GM12874 (cell line): ENCODE measurements at regions not wholly inside any gene's neighbourhood (a gene's known extent, or its start where the extent isn't known, plus 50 kb on each side); places are given as distances from the start of the nearest gene placed in this dataset.

Experiments
- CTCF ChIP-seq: IDR thresholded peaks from 2 replicates; pipeline ENCODE4 v1.5.1; 2011; ENCODE audit warnings: low read depth, mild to moderate bottlenecking, control low read depth, low read length, moderate library complexity; ENCODE audit not compliant: insufficient read depth

GRCh38 chr2:163990101-163990500, 254.3 kb upstream of the FIGN start:
- TF ChIP-seq CTCF: no peak

GRCh38 chr2:163987175-163987940, 251.6 kb upstream of the FIGN start:
- no peak for TF ChIP-seq CTCF

GRCh38 chr2:163984986-163985385, 249.2 kb upstream of the FIGN start:
- TF ChIP-seq CTCF: no peak

GRCh38 chr2:163983911-163984310, 248.1 kb upstream of the FIGN start:
- TF ChIP-seq CTCF: no peak

GRCh38 chr2:163982938-163983337, 247.1 kb upstream of the FIGN start:
- no peak for TF ChIP-seq CTCF

- TF ChIP-seq CTCF: no peak
These were observed 239.0 kb upstream of the FIGN start for GRCh38 chr2:163974766-163975165.

GRCh38 chr2:163970058-163970813, 234.4 kb upstream of the FIGN start:
- no peak for TF ChIP-seq CTCF
